Naive thymus-derived CD4-positive, alpha-beta T cell (primary cell): ENCODE measurements at regions not wholly inside any gene's neighbourhood (a gene's known extent, or its start where the extent isn't known, plus 50 kb on each side); places are given as distances from the start of the nearest gene placed in this dataset.

Experiments
- ATAC-seq: fragments of 150-1000 bp; cut with Tn5 transposase; 2 replicates; pipeline ENCODE4 v1.10.0; 2021; ENCODE audit warnings: mild to moderate bottlenecking, moderate library complexity
- CTCF ChIA-PET: fragments of 350-600 bp; sonication (Branson Sonifier 250); formaldehyde crosslinking; loops from one replicate; lab custom pipeline; 2021; ENCODE audit warnings: antibody characterized with exemption; lab: Charles Lee
- POLR2A ChIA-PET: fragments of 350-600 bp; sonication (Branson Sonifier 250); formaldehyde crosslinking; loops from one replicate; lab custom pipeline; 2021; ENCODE audit warnings: antibody characterized with exemption, inconsistent platforms; lab: Charles Lee
- DNase-seq, 9 donors: peaks; one replicate each; pipeline versions ENCODE4 v3.0.0 to v3.0.0-alpha.2; 2020 to 2022; ENCODE audit warnings: mixed read lengths in 1 of 9
- H3K27ac ChIP-seq: one replicate; pipeline ENCODE4 v1.7.0; 2013; ENCODE audit warnings: mild to moderate bottlenecking, low read depth, low read length, moderate library complexity
- H3K27me3 ChIP-seq, 2 donors: one replicate each; pipeline ENCODE4 v1.7.0; 2013; ENCODE audit warnings: low read length in 2 of 2, mild to moderate bottlenecking in 2 of 2, moderate library complexity in 2 of 2; ENCODE audit not compliant: control insufficient read depth in 2 of 2, insufficient read depth in 2 of 2
- H3K36me3 ChIP-seq, 3 experiments: 1 replicate in 2 of 3; 2 replicates in 1 of 3; pipeline ENCODE4 v1.7.0; 2013; ENCODE audit warnings: low read length in 3 of 3, mild to moderate bottlenecking in 3 of 3, moderate library complexity in 1 of 3; ENCODE audit not compliant: insufficient read depth in 3 of 3, control insufficient read depth in 2 of 3
- H3K4me1 ChIP-seq, 2 donors: one replicate each; pipeline ENCODE4 v1.7.0; 2013; ENCODE audit warnings: low read length in 2 of 2, mild to moderate bottlenecking in 2 of 2, moderate library complexity in 1 of 2; ENCODE audit not compliant: control insufficient read depth in 2 of 2, insufficient read depth in 2 of 2
- H3K4me3 ChIP-seq: 2 replicates; pipeline ENCODE4 v1.7.0; 2013; ENCODE audit warnings: mild to moderate bottlenecking, low read length
- H3K9me3 ChIP-seq, 3 experiments: 1 replicate in 2 of 3; 2 replicates in 1 of 3; pipeline ENCODE4 v1.7.0; 2013; ENCODE audit warnings: low read length in 3 of 3; ENCODE audit not compliant: control insufficient read depth in 2 of 3
- H3K27ac Mint-ChIP-seq, 9 donors: one replicate each; pipeline ENCODE4 v1.8.0; 2020 to 2022; ENCODE audit warnings: mixed read lengths in 9 of 9, mild to moderate bottlenecking in 8 of 9, moderate library complexity in 5 of 9, inconsistent platforms in 2 of 9
- H3K27me3 Mint-ChIP-seq, 5 donors: one replicate each; pipeline ENCODE4 v1.8.0; 2021 to 2022; ENCODE audit warnings: mixed read lengths in 5 of 5, mild to moderate bottlenecking in 1 of 5
- H3K36me3 Mint-ChIP-seq, 5 donors: one replicate each; pipeline ENCODE4 v1.8.0; 2020 to 2022; ENCODE audit warnings: mixed read lengths in 5 of 5, mild to moderate bottlenecking in 3 of 5, inconsistent platforms in 1 of 5
- H3K4me1 Mint-ChIP-seq, 7 donors: one replicate each; pipeline ENCODE4 v1.8.0; 2020 to 2022; ENCODE audit warnings: mixed read lengths in 7 of 7, mild to moderate bottlenecking in 3 of 7, inconsistent platforms in 1 of 7
- H3K4me3 Mint-ChIP-seq, 10 donors: one replicate each; pipeline ENCODE4 v1.8.0; 2020 to 2022; ENCODE audit warnings: mild to moderate bottlenecking in 10 of 10, mixed read lengths in 10 of 10, moderate library complexity in 6 of 10, inconsistent platforms in 2 of 10
- H3K9me3 Mint-ChIP-seq, 11 donors: one replicate each; pipeline ENCODE4 v1.8.0; 2020 to 2022; ENCODE audit warnings: mixed read lengths in 11 of 11, mild to moderate bottlenecking in 4 of 11, inconsistent platforms in 1 of 11, moderate library complexity in 1 of 11
- intact Hi-C, 2 donors: fragments of 100-400 bp; cut with micrococcal nuclease; formaldehyde crosslinking; loops; one replicate each; pipeline ENCODE4 v1.15.1; 2023

- Mint-ChIP-seq H3K9me3 (peaks cover 0 to 24% (median 8%) of the 10 kb centered on the region in 11 donors), H3K27ac (no peak overlapping the region), H3K27me3 (peaks cover 0 to 15% (median 8%) of the 10 kb centered on the region in 5 donors), H3K4me3 (no peak overlapping the region), H3K4me1 (no peaks in the 10 kb centered on the region), H3K36me3 (no peaks in the 10 kb centered on the region)
- POLR2A ChIA-PET, result no interaction called here
- no peak overlapping the region for H3K4me3 ChIP-seq
- DNase-seq (no peak), ATAC-seq (no peak)
- intact Hi-C loops, result no loop called here
- CTCF ChIA-PET, result no interaction called here
- no peaks in the 10 kb centered on the region for H3K27me3 ChIP-seq
- no peaks in the 10 kb centered on the region for H3K9me3 ChIP-seq
- no peaks in the 10 kb centered on the region for H3K36me3 ChIP-seq
- H3K27ac ChIP-seq, result no peak overlapping the region
- no peaks in the 10 kb centered on the region for H3K4me1 ChIP-seq
These were observed 303.5 kb downstream of the HRH4 start for GRCh38 chr18:24763765-24764513.

GRCh38 chr18:24764766-24765165 lies 304.3 kb downstream of the HRH4 start:
- ATAC-seq (no peak), DNase-seq (no peak)
- Histone ChIP-seq H3K9me3 (no peaks in the 10 kb centered on the region), H3K27me3 (no peaks in the 10 kb centered on the region), H3K4me1 (no peaks in the 10 kb centered on the region), H3K36me3 (no peaks in the 10 kb centered on the region), H3K27ac (no peak overlapping the region), H3K4me3 (no peak overlapping the region)
- Mint-ChIP-seq H3K36me3 (no peaks in the 10 kb centered on the region), H3K27me3 (peaks cover 0 to 16% (median 8%) of the 10 kb centered on the region in 5 donors), H3K27ac (no peak overlapping the region), H3K9me3 (peaks cover 0 to 24% (median 10%) of the 10 kb centered on the region in 11 donors), H3K4me3 (no peak overlapping the region), H3K4me1 (no peaks in the 10 kb centered on the region)
- ChIA-PET POLR2A (no interaction called here), CTCF (no interaction called here)
- intact Hi-C loops, result no loop called here

GRCh38 chr18:24766376-24766775 lies 305.9 kb downstream of the HRH4 start:
- Mint-ChIP-seq H3K27ac (no peak overlapping the region), H3K27me3 (peaks cover 0 to 26% (median 15%) of the 10 kb centered on the region in 5 donors), H3K36me3 (no peaks in the 10 kb centered on the region), H3K4me3 (no peak overlapping the region), H3K9me3 (peaks cover 0 to 15% (median 7%) of the 10 kb centered on the region in 11 donors), H3K4me1 (no peaks in the 10 kb centered on the region)
- intact Hi-C loops, result no loop called here
- Histone ChIP-seq H3K36me3 (no peaks in the 10 kb centered on the region), H3K9me3 (no peaks in the 10 kb centered on the region), H3K27ac (no peak overlapping the region), H3K4me1 (no peaks in the 10 kb centered on the region), H3K27me3 (no peaks in the 10 kb centered on the region), H3K4me3 (no peak overlapping the region)
- POLR2A ChIA-PET, result no interaction called here
- no peak for ATAC-seq
- CTCF ChIA-PET, result no interaction called here
- DNase-seq, result no peak

DNA sequence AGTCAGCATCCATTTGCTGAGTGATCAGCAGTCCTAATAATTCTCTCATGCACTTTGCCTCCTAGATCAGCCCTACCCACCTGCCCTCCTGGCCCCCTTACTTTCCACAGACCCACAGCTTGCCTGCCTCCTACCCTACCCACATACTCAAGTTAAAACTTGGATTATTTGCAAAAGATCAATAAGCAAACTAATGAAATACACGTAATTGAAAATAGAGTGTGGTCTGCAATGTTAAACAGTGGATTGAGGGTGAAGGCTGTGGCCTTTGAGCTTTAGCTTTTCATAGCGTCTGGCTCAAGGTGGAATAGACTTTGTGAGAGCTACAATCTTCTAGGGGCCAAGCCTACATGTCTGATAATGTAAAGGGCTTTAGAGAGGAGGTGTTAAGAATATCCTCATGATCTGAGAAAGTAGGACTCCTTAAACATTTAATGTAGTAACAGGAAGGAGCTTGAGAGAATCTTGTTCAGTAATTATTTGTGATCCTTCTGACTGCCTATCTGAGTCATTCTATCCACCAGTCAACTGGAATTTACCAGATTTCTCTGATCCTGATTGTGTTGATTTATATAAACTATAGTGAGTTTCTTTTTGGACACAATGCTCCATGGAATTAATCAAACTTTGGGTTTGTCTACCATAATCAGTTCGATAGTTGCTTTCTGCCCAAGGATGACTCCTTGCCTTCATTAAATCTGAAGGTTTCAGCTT lies 310.0 kb downstream of the HRH4 start:
- Mint-ChIP-seq H3K27me3 (peaks cover 0 to 26% (median 10%) of the 10 kb centered on the region in 5 donors), H3K27ac (no peak overlapping the region), H3K9me3 (peaks cover 0 to 9% (median 0%) of the 10 kb centered on the region in 11 donors), H3K4me3 (no peak overlapping the region), H3K4me1 (no peaks in the 10 kb centered on the region), H3K36me3 (no peaks in the 10 kb centered on the region)
- ATAC-seq (no peak), DNase-seq (no peak)
- H3K4me1 ChIP-seq, result no peaks in the 10 kb centered on the region
- intact Hi-C loops, result no loop called here
- no peak overlapping the region for H3K4me3 ChIP-seq
- ChIA-PET CTCF (no interaction called here), POLR2A (no interaction called here)
- H3K27me3 ChIP-seq, result no peaks in the 10 kb centered on the region
- no peaks in the 10 kb centered on the region for H3K36me3 ChIP-seq
- no peaks in the 10 kb centered on the region for H3K9me3 ChIP-seq
- H3K27ac ChIP-seq, result no peak overlapping the region

GRCh38 chr18:24771300-24771699 lies 310.9 kb downstream of the HRH4 start:
- H3K27ac ChIP-seq, result no peak overlapping the region

GRCh38 chr18:24773101-24773500 lies 312.7 kb downstream of the HRH4 start:
- Mint-ChIP-seq H3K9me3 (peaks cover 0 to 3% (median 0%) of the 10 kb centered on the region in 11 donors), H3K27ac (no peak overlapping the region), H3K4me1 (no peaks in the 10 kb centered on the region), H3K27me3 (peaks cover 0 to 17% (median 10%) of the 10 kb centered on the region in 5 donors), H3K4me3 (no peak overlapping the region), H3K36me3 (no peaks in the 10 kb centered on the region)
- H3K27ac ChIP-seq, result no peak overlapping the region
- H3K36me3 ChIP-seq, result no peaks in the 10 kb centered on the region
- H3K27me3 ChIP-seq, result no peaks in the 10 kb centered on the region
- no peak for ATAC-seq
- no peaks in the 10 kb centered on the region for H3K4me1 ChIP-seq
- no peak for DNase-seq
- ChIA-PET CTCF (no interaction called here), POLR2A (no interaction called here)
- intact Hi-C loops, result no loop called here
- H3K4me3 ChIP-seq, result no peak overlapping the region
- no peaks in the 10 kb centered on the region for H3K9me3 ChIP-seq

More at GRCh38 chr18:24771300-24771699, 310.9 kb downstream of the HRH4 start:
- intact Hi-C loops, result no loop called here
- Mint-ChIP-seq H3K4me1 (no peaks in the 10 kb centered on the region), H3K4me3 (no peak overlapping the region), H3K27ac (no peak overlapping the region), H3K27me3 (peaks cover 0 to 26% (median 10%) of the 10 kb centered on the region in 5 donors), H3K9me3 (peaks cover 0 to 9% (median 0%) of the 10 kb centered on the region in 11 donors), H3K36me3 (no peaks in the 10 kb centered on the region)
- Histone ChIP-seq H3K36me3 (no peaks in the 10 kb centered on the region), H3K4me3 (no peak overlapping the region), H3K4me1 (no peaks in the 10 kb centered on the region), H3K27me3 (no peaks in the 10 kb centered on the region), H3K9me3 (no peaks in the 10 kb centered on the region)
- CTCF ChIA-PET, result no interaction called here
- no peak for ATAC-seq
- DNase-seq, result no peak
- POLR2A ChIA-PET, result no interaction called here
